Astrocyte of the cerebellum (primary cell): ENCODE measurements at regions not wholly inside any gene's neighbourhood (a gene's known extent, or its start where the extent isn't known, plus 50 kb on each side); places are given as distances from the start of the nearest gene placed in this dataset.

Experiments used
- DNase-seq: peaks from one replicate; pipeline ENCODE4 v3.0.0-alpha.2; 2011; ENCODE audit warnings: low read depth
- H3K4me3 ChIP-seq: 2 replicates; pipeline ENCODE4 v1.5.1; 2011; ENCODE audit warnings: mild to moderate bottlenecking, low read depth, low read length, moderate library complexity
- CTCF ChIP-seq: IDR thresholded peaks from 2 replicates; pipeline ENCODE4 v1.5.1; 2012; ENCODE audit warnings: low read length, low read depth, moderate library complexity, mild to moderate bottlenecking; ENCODE audit errors: missing control alignments
- in situ Hi-C: cut with HindIII; loops from 2 replicates; pipeline ENCODE4 v1.10.0; 2017; ENCODE audit warnings: low sequenced_read_pairs

GRCh38 chr9:81476813-81477490 is 212.4 kb downstream of the TLE1 start:
- in situ Hi-C loops: no loop called here
- TF ChIP-seq CTCF: no peak
- H3K4me3 ChIP-seq: no peak overlapping the region
- no peak for DNase-seq

- no peak for TF ChIP-seq CTCF
- no peak for DNase-seq
- no peak overlapping the region for H3K4me3 ChIP-seq
- in situ Hi-C loops: no loop called here
Observed at GRCh38 chr9:81474792-81475191, 214.6 kb downstream of the TLE1 start.

- TF ChIP-seq CTCF: no peak
- no peak overlapping the region for H3K4me3 ChIP-seq
- DNase-seq: no peak
- in situ Hi-C loops: no loop called here
Observed at GRCh38 chr9:81474125-81474524, 215.2 kb downstream of the TLE1 start.

GRCh38 chr9:81473708-81474107 is 215.6 kb downstream of the TLE1 start:
- H3K4me3 ChIP-seq: no peak overlapping the region
- TF ChIP-seq CTCF: no peak
- no peak for DNase-seq
- in situ Hi-C loops: no loop called here

GRCh38 chr9:81473206-81473605 is 216.1 kb downstream of the TLE1 start:
- no peak for TF ChIP-seq CTCF
- in situ Hi-C loops: no loop called here
- H3K4me3 ChIP-seq: no peak overlapping the region
- no peak for DNase-seq

DNA sequence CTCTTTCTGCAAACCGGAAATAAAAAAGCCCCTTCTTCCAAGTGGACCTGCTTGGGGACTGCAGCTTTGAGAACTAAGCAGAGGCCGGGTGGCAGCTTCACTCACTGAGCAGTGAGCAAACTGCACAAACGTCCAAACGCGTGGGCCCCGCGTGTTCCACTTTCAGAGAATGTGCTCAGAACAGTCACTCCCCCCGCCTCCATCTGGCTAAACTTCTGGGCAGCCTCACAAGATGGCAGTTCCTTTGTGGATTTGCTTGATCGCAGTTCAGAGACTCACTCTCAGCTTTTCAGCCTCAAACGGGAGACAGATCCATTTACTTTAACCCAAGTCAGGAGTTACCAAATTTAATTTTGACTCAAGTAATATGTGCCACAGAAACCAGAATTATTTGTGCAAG is 216.6 kb downstream of the TLE1 start:
- no peak for TF ChIP-seq CTCF
- no peak overlapping the region for H3K4me3 ChIP-seq
- no peak for DNase-seq
- in situ Hi-C loops: no loop called here

GRCh38 chr9:81470864-81471263 is 218.5 kb downstream of the TLE1 start:
- in situ Hi-C loops: no loop called here
- no peak for TF ChIP-seq CTCF

More at GRCh38 chr9:81470864-81471263, 218.5 kb downstream of the TLE1 start:
- no peak overlapping the region for H3K4me3 ChIP-seq
- no peak for DNase-seq
